ENCODE measurements at regions not wholly inside any gene's neighbourhood (a gene's known extent, or its start where the extent isn't known, plus 50 kb on each side); places are given as distances from the start of the nearest gene placed in this dataset.

DNA sequence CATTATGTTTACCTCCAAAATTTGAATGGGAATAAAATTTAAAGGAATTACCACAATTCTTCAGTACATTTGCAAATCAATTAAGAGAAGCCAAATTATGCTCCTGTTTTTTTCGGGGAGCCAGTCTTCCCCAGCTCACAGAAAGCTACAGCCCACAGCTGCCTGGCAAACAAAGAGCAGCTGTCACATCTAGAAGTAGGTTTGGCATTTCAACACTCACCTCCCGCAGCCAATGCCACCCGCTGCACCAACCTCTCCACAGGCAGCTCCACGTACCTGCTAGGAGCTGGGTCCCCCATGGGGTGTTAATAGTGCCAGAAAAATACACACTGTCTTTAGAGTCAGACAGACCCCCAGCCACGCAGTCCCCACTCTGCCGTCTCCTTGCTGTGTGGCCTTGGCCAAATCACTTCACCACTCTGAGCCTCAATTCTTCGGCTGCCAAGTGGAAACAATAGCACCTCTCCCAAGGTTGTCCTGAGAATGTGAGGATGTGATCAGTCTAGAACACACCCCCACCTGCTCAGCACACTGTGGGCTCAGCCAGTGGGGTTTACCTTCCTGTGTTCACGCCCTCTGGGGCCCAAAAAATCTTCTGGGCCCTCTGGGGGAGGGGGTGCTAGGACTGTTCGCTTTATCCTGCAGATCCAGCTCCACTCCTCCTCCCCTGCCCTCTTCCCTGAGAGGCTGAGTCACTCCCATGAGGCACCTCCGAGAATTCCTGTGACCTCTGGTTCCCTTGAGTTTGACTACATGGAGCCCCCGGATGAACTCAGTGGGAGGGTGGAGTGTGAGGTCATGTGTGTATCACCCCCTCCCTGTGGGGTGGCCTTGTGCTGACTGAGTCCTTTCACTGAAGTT, 204.3 kb upstream of the GRIK3 start:
- H3K9me3 Mint-ChIP-seq, result no peaks in the 10 kb centered on the region
- no peak overlapping the region for H3K4me3 Mint-ChIP-seq
- H3K27ac Mint-ChIP-seq, result peak overlapping the region; percentile 24
- no peaks in the 10 kb centered on the region for H3K4me1 Mint-ChIP-seq
- H3K27me3 Mint-ChIP-seq, result peaks cover 19% of the 10 kb centered on the region
- no peaks in the 10 kb centered on the region for H3K36me3 Mint-ChIP-seq

GRCh38 chr1:37239225-37239740, 205.0 kb upstream of the GRIK3 start:
- Mint-ChIP-seq H3K4me3 (no peak overlapping the region), H3K27ac (no peak overlapping the region), H3K9me3 (no peaks in the 10 kb centered on the region), H3K4me1 (no peaks in the 10 kb centered on the region), H3K27me3 (peaks cover 16% of the 10 kb centered on the region), H3K36me3 (no peaks in the 10 kb centered on the region)

DNA sequence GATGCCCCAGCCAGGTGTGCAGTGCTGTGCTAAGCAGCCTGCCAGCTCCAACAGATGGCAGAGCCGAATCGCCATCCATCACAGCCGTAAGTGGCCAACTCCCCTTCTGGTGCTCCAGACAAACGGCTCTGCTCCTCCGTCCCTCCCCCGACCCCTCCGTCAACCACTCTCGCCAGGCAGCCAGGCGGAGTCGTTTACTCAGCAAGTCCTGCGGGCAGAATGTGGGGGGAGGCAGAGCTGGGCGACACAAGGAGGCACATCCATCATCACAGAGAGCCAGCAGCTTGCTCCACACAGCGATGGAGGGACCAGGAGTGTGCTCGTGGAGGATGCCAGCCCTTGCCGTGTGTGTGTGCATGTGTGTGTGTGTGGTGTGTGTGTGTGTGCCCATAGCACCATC, 206.6 kb upstream of the GRIK3 start:
- no peak overlapping the region for H3K27ac Mint-ChIP-seq
- H3K9me3 Mint-ChIP-seq, result no peaks in the 10 kb centered on the region
- H3K27me3 Mint-ChIP-seq, result peaks cover 13% of the 10 kb centered on the region
- H3K36me3 Mint-ChIP-seq, result no peaks in the 10 kb centered on the region
- H3K4me3 Mint-ChIP-seq, result no peak overlapping the region
- H3K4me1 Mint-ChIP-seq, result no peaks in the 10 kb centered on the region

DNA sequence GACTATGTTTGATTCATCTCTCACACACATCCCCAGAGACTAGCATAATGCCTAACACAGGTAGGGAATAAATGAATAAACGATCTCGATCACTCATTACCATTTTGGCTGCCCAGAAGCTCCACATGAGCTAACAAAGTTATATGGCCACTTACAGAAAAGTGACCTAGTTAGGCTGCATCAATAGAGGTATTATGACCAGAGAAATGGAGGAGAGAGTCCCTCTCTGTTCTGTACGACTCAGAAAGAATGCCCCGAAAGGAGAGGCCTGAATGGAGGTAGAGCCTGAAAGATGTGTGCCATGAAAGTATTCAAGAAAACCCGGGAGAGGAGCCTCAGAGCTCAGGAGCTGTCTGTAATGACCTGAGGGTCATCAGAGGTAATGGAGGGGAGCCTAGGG, 208.2 kb upstream of the GRIK3 start:
- Mint-ChIP-seq H3K4me1 (no peaks in the 10 kb centered on the region), H3K27me3 (peaks cover 11% of the 10 kb centered on the region), H3K36me3 (no peaks in the 10 kb centered on the region), H3K9me3 (no peaks in the 10 kb centered on the region), H3K27ac (no peak overlapping the region), H3K4me3 (no peak overlapping the region)

GRCh38 chr1:37243368-37244082, 209.2 kb upstream of the GRIK3 start:
- no peaks in the 10 kb centered on the region for H3K4me1 Mint-ChIP-seq
- no peaks in the 10 kb centered on the region for H3K9me3 Mint-ChIP-seq
- H3K4me3 Mint-ChIP-seq, result no peak overlapping the region
- H3K27ac Mint-ChIP-seq, result no peak overlapping the region
- H3K36me3 Mint-ChIP-seq, result no peaks in the 10 kb centered on the region
- H3K27me3 Mint-ChIP-seq, result peaks cover 14% of the 10 kb centered on the region

DNA sequence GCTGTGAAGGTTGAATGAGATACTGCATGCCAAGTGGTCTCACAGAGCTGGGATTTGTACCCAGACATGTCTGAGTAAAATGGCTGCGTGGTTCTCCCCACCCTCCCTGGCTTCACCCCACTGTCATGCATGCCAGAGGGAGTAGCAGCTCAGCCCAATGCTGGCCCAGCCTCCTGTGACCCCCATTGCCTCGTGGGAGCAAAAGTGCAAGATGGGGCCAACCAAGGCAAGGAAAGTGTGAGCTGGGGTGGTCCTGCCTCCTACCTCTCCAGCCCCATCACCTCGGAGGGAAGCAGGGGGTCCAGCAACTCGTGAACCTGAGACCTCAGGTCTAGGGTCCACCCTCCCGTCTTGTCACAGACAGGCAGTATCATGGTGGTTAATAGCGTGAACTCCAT, 209.8 kb upstream of the GRIK3 start:
- H3K36me3 Mint-ChIP-seq, result no peaks in the 10 kb centered on the region
- no peak overlapping the region for H3K4me3 Mint-ChIP-seq
- H3K9me3 Mint-ChIP-seq, result no peaks in the 10 kb centered on the region
- H3K27me3 Mint-ChIP-seq, result peaks cover 13% of the 10 kb centered on the region
- no peaks in the 10 kb centered on the region for H3K4me1 Mint-ChIP-seq
- H3K27ac Mint-ChIP-seq, result no peak overlapping the region

DNA sequence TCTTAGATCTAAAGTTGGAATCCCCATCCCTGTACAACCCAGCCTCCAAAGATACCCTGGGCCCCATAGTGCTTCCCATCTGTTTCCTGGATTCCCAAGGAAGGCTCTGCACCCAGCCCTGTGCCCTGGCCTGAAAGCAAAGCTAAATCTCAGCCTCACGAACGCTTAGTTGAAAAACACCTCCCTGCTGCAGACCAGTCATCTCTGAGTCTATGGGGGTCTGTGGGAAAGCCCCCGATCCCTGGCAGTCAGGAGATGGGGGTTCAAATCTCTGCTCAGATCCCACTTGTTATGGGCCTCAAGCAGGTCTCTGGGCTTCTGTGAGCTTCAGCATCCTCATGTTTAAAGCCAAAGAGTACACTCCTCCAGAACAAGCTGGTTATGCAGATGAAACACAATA, 210.5 kb upstream of the GRIK3 start:
- no peaks in the 10 kb centered on the region for H3K9me3 Mint-ChIP-seq
- H3K27ac Mint-ChIP-seq, result no peak overlapping the region
- H3K36me3 Mint-ChIP-seq, result no peaks in the 10 kb centered on the region
- H3K4me3 Mint-ChIP-seq, result no peak overlapping the region
- H3K27me3 Mint-ChIP-seq, result peaks cover 13% of the 10 kb centered on the region
- no peaks in the 10 kb centered on the region for H3K4me1 Mint-ChIP-seq

- no peak overlapping the region for H3K4me3 Mint-ChIP-seq
- no peaks in the 10 kb centered on the region for H3K9me3 Mint-ChIP-seq
- H3K27me3 Mint-ChIP-seq, result peaks cover 13% of the 10 kb centered on the region
- no peaks in the 10 kb centered on the region for H3K36me3 Mint-ChIP-seq
- H3K27ac Mint-ChIP-seq, result no peak overlapping the region
- no peaks in the 10 kb centered on the region for H3K4me1 Mint-ChIP-seq
Measured at GRCh38 chr1:37246631-37247030, 212.3 kb upstream of the GRIK3 start.

DNA sequence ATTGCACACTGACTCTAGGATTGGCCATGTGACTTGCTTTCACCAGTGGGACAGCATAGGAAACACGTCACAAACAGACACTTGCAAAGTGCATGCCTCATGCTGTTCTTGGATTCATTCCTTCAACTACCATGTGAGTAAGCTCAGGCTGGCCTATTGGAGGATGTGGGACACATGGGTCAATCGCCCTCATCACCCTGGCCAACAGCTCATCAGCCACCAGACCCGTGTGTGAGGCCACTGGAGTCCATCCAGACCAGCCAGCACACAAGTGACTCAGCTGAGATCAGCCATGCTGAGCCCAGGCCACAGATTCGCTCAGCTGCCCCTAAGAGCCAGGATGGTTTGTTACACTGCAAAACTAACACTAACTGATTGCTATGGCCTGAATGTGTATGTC, 216.1 kb upstream of the GRIK3 start:
- no peaks in the 10 kb centered on the region for H3K36me3 Mint-ChIP-seq
- no peaks in the 10 kb centered on the region for H3K4me1 Mint-ChIP-seq
- H3K4me3 Mint-ChIP-seq, result no peak overlapping the region
- no peak overlapping the region for H3K27ac Mint-ChIP-seq
- no peaks in the 10 kb centered on the region for H3K9me3 Mint-ChIP-seq
- H3K27me3 Mint-ChIP-seq, result peaks cover 24% of the 10 kb centered on the region

GRCh38 chr1:37255136-37255795, 219.1 kb upstream of the ZC3H12A start:
- Mint-ChIP-seq H3K4me3 (no peak overlapping the region), H3K27me3 (peaks cover 37% of the 10 kb centered on the region), H3K36me3 (no peaks in the 10 kb centered on the region), H3K27ac (no peak overlapping the region), H3K4me1 (no peaks in the 10 kb centered on the region), H3K9me3 (no peaks in the 10 kb centered on the region)

GRCh38 chr1:37255868-37256267, 218.5 kb upstream of the ZC3H12A start:
- Mint-ChIP-seq H3K27ac (no peak overlapping the region), H3K9me3 (no peaks in the 10 kb centered on the region), H3K4me3 (no peak overlapping the region), H3K36me3 (no peaks in the 10 kb centered on the region), H3K4me1 (no peaks in the 10 kb centered on the region), H3K27me3 (peaks cover 37% of the 10 kb centered on the region)

DNA sequence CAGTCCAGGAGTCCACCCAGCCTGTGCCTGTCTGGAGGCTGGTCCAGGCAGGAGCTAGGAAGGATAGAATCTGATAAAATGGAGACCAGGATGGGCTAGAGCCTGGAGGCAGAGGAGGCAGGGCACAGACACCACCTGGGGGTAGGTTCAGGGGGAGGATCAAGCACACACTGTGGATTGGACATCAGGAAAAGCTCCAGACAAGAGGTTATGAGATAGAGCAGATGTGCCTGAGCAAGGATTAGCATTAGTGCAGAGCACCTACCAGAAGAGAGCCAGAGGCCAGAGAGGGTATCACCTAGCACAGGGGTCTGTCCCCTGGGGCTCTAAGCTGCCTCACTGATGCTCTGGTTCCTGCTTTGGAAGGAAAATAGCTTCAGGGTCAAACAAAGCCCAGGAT, 216.7 kb upstream of the ZC3H12A start:
- H3K9me3 Mint-ChIP-seq, result no peaks in the 10 kb centered on the region
- no peaks in the 10 kb centered on the region for H3K36me3 Mint-ChIP-seq
- H3K27ac Mint-ChIP-seq, result no peak overlapping the region
- H3K4me1 Mint-ChIP-seq, result no peaks in the 10 kb centered on the region
- H3K4me3 Mint-ChIP-seq, result no peak overlapping the region
- peaks cover 45% of the 10 kb centered on the region for H3K27me3 Mint-ChIP-seq

DNA sequence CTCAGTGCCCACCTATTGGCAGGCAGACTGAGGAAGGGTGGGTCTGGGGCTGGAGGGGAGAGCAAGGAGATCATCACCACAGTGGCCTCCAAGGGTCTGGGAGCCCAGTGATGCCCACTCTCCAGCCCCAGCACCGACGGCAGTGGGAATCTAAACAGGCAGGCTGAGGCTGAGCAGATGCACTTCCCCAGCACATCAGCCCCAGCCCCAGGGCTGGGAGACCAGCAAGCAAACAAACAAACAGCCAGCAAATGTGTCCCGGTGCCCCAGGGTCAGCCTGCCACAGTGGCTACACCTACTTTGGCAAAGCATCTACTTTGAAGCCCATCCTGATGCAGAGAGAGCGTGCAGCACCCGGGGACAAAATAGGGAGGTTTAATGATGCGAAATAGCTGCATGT, 216.3 kb upstream of the ZC3H12A start:
- Mint-ChIP-seq H3K27me3 (peaks cover 45% of the 10 kb centered on the region), H3K27ac (no peak overlapping the region), H3K36me3 (no peaks in the 10 kb centered on the region), H3K4me1 (no peaks in the 10 kb centered on the region), H3K4me3 (no peak overlapping the region), H3K9me3 (no peaks in the 10 kb centered on the region)

GRCh38 chr1:37259019-37259418, 215.4 kb upstream of the ZC3H12A start:
- Mint-ChIP-seq H3K9me3 (no peaks in the 10 kb centered on the region), H3K27ac (no peak overlapping the region), H3K36me3 (no peaks in the 10 kb centered on the region), H3K4me1 (no peaks in the 10 kb centered on the region), H3K4me3 (no peak overlapping the region), H3K27me3 (peaks cover 42% of the 10 kb centered on the region)

GRCh38 chr1:37261129-37261528, 213.3 kb upstream of the ZC3H12A start:
- no peaks in the 10 kb centered on the region for H3K9me3 Mint-ChIP-seq
- no peak overlapping the region for H3K27ac Mint-ChIP-seq
- H3K4me1 Mint-ChIP-seq, result no peaks in the 10 kb centered on the region
- H3K4me3 Mint-ChIP-seq, result no peak overlapping the region
- peaks cover 34% of the 10 kb centered on the region for H3K27me3 Mint-ChIP-seq
- H3K36me3 Mint-ChIP-seq, result no peaks in the 10 kb centered on the region
